ENCODE measurements at regions not wholly inside any gene's neighbourhood (a gene's known extent, or its start where the extent isn't known, plus 50 kb on each side); places are given as distances from the start of the nearest gene placed in this dataset.

DNA sequence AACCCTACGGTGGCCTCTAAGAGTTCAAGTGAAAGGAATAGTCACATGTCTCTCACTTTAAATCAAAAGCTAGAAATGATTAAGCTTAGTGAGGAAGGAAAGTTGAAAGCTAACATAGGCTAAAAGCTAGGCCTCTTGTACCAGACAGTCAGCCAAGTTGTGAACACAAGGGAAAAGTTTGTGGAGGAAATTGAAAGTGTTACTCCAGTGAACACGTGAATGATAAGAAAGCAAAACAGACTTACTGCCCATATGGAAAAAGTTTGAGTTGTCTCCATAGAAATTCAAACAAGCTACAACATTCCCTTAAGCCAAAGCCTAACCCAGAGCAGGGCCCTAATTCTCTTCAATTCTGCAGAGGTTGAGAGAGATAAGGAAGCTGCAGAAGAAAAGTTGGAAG is 51.5 kb upstream of the RAB9B start:
- DNase-seq: no peak
- no peak overlapping the region for H3K27ac Mint-ChIP-seq
- peaks cover 43% of the 10 kb centered on the region for H3K9me3 Mint-ChIP-seq
- no peaks in the 10 kb centered on the region for H3K27me3 Mint-ChIP-seq (ENCODE audit: low read depth, poor library complexity)
- peaks cover 23% of the 10 kb centered on the region for H3K36me3 Mint-ChIP-seq (ENCODE audit: low read depth)
- no peak overlapping the region for H3K4me3 Mint-ChIP-seq
- TF ChIP-seq, protein P1, sequence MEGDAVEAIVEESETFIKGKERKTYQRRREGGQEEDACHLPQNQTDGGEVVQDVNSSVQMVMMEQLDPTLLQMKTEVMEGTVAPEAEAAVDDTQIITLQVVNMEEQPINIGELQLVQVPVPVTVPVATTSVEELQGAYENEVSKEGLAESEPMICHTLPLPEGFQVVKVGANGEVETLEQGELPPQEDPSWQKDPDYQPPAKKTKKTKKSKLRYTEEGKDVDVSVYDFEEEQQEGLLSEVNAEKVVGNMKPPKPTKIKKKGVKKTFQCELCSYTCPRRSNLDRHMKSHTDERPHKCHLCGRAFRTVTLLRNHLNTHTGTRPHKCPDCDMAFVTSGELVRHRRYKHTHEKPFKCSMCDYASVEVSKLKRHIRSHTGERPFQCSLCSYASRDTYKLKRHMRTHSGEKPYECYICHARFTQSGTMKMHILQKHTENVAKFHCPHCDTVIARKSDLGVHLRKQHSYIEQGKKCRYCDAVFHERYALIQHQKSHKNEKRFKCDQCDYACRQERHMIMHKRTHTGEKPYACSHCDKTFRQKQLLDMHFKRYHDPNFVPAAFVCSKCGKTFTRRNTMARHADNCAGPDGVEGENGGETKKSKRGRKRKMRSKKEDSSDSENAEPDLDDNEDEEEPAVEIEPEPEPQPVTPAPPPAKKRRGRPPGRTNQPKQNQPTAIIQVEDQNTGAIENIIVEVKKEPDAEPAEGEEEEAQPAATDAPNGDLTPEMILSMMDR (IDR thresholded peaks at IDR 0.05): no peak
- no peaks in the 10 kb centered on the region for H3K4me1 Mint-ChIP-seq

DNA sequence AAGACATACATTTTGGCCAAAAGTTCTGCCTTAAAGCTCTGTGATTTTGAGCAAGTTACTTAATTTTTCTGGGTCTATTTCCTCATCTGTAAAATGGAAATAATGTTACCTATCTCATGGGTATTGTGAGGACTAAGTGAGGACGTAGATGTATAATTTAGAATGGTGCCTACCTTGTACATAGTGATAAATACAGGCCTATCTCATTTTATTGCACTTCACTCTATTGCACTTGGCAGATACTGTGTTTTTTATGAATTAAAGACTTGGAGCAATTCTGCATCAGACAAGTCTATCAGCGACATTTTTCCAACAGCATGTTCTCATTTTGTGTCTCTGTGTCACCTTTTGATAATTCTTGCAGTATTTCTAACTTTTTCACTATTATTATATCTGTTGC is 50.9 kb upstream of the RAB9B start:
- H3K4me3 Mint-ChIP-seq: no peak overlapping the region
- H3K36me3 Mint-ChIP-seq (ENCODE audit: low read depth): peaks cover 23% of the 10 kb centered on the region
- H3K27me3 Mint-ChIP-seq (ENCODE audit: low read depth, poor library complexity): no peaks in the 10 kb centered on the region
- H3K9me3 Mint-ChIP-seq: peaks cover 48% of the 10 kb centered on the region
- DNase-seq: no peak
- H3K4me1 Mint-ChIP-seq: no peaks in the 10 kb centered on the region
- TF ChIP-seq, protein P1 (IDR thresholded peaks at IDR 0.05): no peak
- no peak overlapping the region for H3K27ac Mint-ChIP-seq

All from nephron progenitor cell (in vitro differentiated cells).